Neural progenitor cell (in vitro differentiated cells): ENCODE measurements at regions not wholly inside any gene's neighbourhood (a gene's known extent, or its start where the extent isn't known, plus 50 kb on each side); places are given as distances from the start of the nearest gene placed in this dataset.

ENCODE experiments used
- CTCF ChIP-seq: fragments of 200-600 bp; sonication (generic); IDR thresholded peaks from 2 replicates; pipeline ENCODE4 v1.5.1; 2017; ENCODE audit warnings: antibody characterized with exemption, mild to moderate bottlenecking
- EZH2 ChIP-seq: fragments of 200-600 bp; sonication (generic); IDR thresholded peaks from 2 replicates; pipeline ENCODE4 v1.6.1; 2017; ENCODE audit warnings: antibody characterized with exemption, mild to moderate bottlenecking, moderate library complexity
- EZH2phosphoT487 ChIP-seq: fragments of 200-600 bp; sonication (generic); IDR thresholded peaks from 2 replicates; pipeline ENCODE4 v1.6.1; 2017; ENCODE audit warnings: antibody characterized with exemption

GRCh38 chr13:76672420-76672819, 213.8 kb downstream of the KCTD12 start:
- TF ChIP-seq CTCF (no peak), EZH2 (no peak), EZH2phosphoT487 (no peak)
